ENCODE measurements at regions not wholly inside any gene's neighbourhood (a gene's known extent, or its start where the extent isn't known, plus 50 kb on each side); places are given as distances from the start of the nearest gene placed in this dataset.

- Histone ChIP-seq H3K9me3 (no peaks in the 10 kb centered on the region), H3K4me1 (no peaks in the 10 kb centered on the region), H3K27ac (no peak overlapping the region), H3K4me3 (replicated peaks in 1 of 3) (no peak overlapping the region), H3K27me3 (no peaks in the 10 kb centered on the region), H3K36me3 (no peaks in the 10 kb centered on the region)
- intact Hi-C loops (cut with DNase I): no loop called here
- TF ChIP-seq POLR2A (IDR thresholded peaks at IDR 0.05): no peak
- TF ChIP-seq CTCF (IDR thresholded peaks at IDR 0.05): no peak
- no peak for DNase-seq
- WGBS, 2 donors: 89 to 98% methylated on average over 2 of the region's 2 CpGs
Measured at GRCh38 chr2:220648628-220649027, 923.5 kb downstream of the EPHA4 start.

- Histone ChIP-seq H3K36me3 (no peaks in the 10 kb centered on the region), H3K27ac (no peak overlapping the region), H3K4me1 (no peaks in the 10 kb centered on the region), H3K27me3 (no peaks in the 10 kb centered on the region), H3K4me3 (replicated peaks in 1 of 3) (no peak overlapping the region), H3K9me3 (no peaks in the 10 kb centered on the region)
- TF ChIP-seq CTCF (IDR thresholded peaks at IDR 0.05) (no peak), POLR2A (IDR thresholded peaks at IDR 0.05) (no peak)
- no peak for DNase-seq
- WGBS, 2 donors: 95 to 97% methylated on average over 2 of the region's 2 CpGs
- intact Hi-C loops (cut with DNase I): no loop called here
Measured at GRCh38 chr2:220653776-220654175, 918.3 kb downstream of the EPHA4 start.

- peaks cover 0 to 4% of the 10 kb centered on the region in 2 donors for H3K4me1 ChIP-seq
- no peaks in the 10 kb centered on the region for H3K27me3 ChIP-seq
- 91 to 94% methylated on average over 3 of the region's 3 CpGs for WGBS, 2 donors
- DNase-seq: no peak
- no peak overlapping the region for H3K27ac ChIP-seq
- no peak overlapping the region for H3K4me3 ChIP-seq (replicated peaks in 1 of 3)
- no peaks in the 10 kb centered on the region for H3K9me3 ChIP-seq
- TF ChIP-seq POLR2A (IDR thresholded peaks at IDR 0.05): no peak
- TF ChIP-seq CTCF (IDR thresholded peaks at IDR 0.05): no peak
- intact Hi-C loops (cut with DNase I): no loop called here
- H3K36me3 ChIP-seq: no peaks in the 10 kb centered on the region
Measured at GRCh38 chr2:220654322-220654721, 917.8 kb downstream of the EPHA4 start.

GRCh38 chr2:220660277-220661145 is 911.6 kb downstream of the EPHA4 start:
- Histone ChIP-seq H3K27me3 (no peaks in the 10 kb centered on the region), H3K27ac (peak overlapping the region in 2 of 3 donors; percentile 31 to 50), H3K4me3 (replicated peaks in 1 of 3) (no peak overlapping the region), H3K9me3 (no peaks in the 10 kb centered on the region), H3K4me1 (peaks cover 18 to 36% of the 10 kb centered on the region in 2 donors), H3K36me3 (no peaks in the 10 kb centered on the region)
- intact Hi-C loops (cut with DNase I): no loop called here
- 43 to 48% methylated on average over 4 of the region's 4 CpGs for WGBS, 2 donors
- DNase-seq: peak; percentile 34 to 42
- no peak for TF ChIP-seq POLR2A (IDR thresholded peaks at IDR 0.05)
- no peak for TF ChIP-seq CTCF (IDR thresholded peaks at IDR 0.05)

- peaks cover 18 to 36% of the 10 kb centered on the region in 2 donors for H3K4me1 ChIP-seq
- intact Hi-C loops (cut with DNase I): no loop called here
- WGBS, 2 donors: 24 to 37% methylated on average over 3 of the region's 3 CpGs
- no peaks in the 10 kb centered on the region for H3K36me3 ChIP-seq
- H3K4me3 ChIP-seq (replicated peaks in 1 of 3): no peak overlapping the region
- peak overlapping the region; percentile 33 to 39 (median 36) for H3K27ac ChIP-seq
- TF ChIP-seq CTCF (IDR thresholded peaks at IDR 0.05) (no peak), POLR2A (IDR thresholded peaks at IDR 0.05) (no peak)
- H3K27me3 ChIP-seq: no peaks in the 10 kb centered on the region
- DNase-seq: peak; percentile 79
- no peaks in the 10 kb centered on the region for H3K9me3 ChIP-seq
Measured at GRCh38 chr2:220662431-220662830, 909.7 kb downstream of the EPHA4 start.

All from thyroid gland (tissue), 4 donors.